ENCODE measurements at regions not wholly inside any gene's neighbourhood (a gene's known extent, or its start where the extent isn't known, plus 50 kb on each side); places are given as distances from the start of the nearest gene placed in this dataset.

- DNase-seq, result peak; percentile 96 to 98
These were observed 129.9 kb downstream of the HFE start for GRCh38 chr6:26216886-26217713.

- DNase-seq, result peak; percentile 39 to 62
These were observed 130.5 kb downstream of the HFE start for GRCh38 chr6:26217714-26218075.

- no peak for DNase-seq
These were observed 131.6 kb downstream of the HFE start for GRCh38 chr6:26218824-26219223.

- DNase-seq, result no peak
These were observed 133.1 kb downstream of the HFE start for GRCh38 chr6:26220145-26220970.

GRCh38 chr6:26221186-26221585, 134.0 kb downstream of the HFE start:
- no peak for DNase-seq

- no peak for DNase-seq
These were observed 135.3 kb downstream of the HFE start for GRCh38 chr6:26222571-26222970.

GRCh38 chr6:26223228-26223627, 136.0 kb downstream of the HFE start:
- DNase-seq, result peak in 1 of 2 experiments; percentile 54

- DNase-seq, result peak; percentile 88 to 93
These were observed 136.7 kb downstream of the HFE start for GRCh38 chr6:26223650-26224546.

- no peak for DNase-seq
These were observed 137.3 kb downstream of the HFE start for GRCh38 chr6:26224547-26224912.

GRCh38 chr6:26224940-26225847, 138.0 kb downstream of the HFE start:
- no peak for DNase-seq

- no peak for DNase-seq
These were observed 138.8 kb downstream of the HFE start for GRCh38 chr6:26225848-26226578.

- no peak for DNase-seq
These were observed 138.4 kb upstream of the BTN3A2 start for GRCh38 chr6:26226579-26226967.

GRCh38 chr6:26230351-26230750, 134.6 kb upstream of the BTN3A2 start:
- DNase-seq, result no peak

- DNase-seq, result no peak
These were observed 133.9 kb upstream of the BTN3A2 start for GRCh38 chr6:26231006-26231587.

- no peak for DNase-seq
These were observed 132.6 kb upstream of the BTN3A2 start for GRCh38 chr6:26232306-26232939.

- peak in 1 of 2 experiments; percentile 34 for DNase-seq
These were observed 131.9 kb upstream of the BTN3A2 start for GRCh38 chr6:26232940-26233648.

GRCh38 chr6:26233649-26234420, 131.2 kb upstream of the BTN3A2 start:
- DNase-seq, result peak in 1 of 2 experiments; percentile 40

GRCh38 chr6:26234421-26235301, 130.3 kb upstream of the BTN3A2 start:
- DNase-seq, result peak; percentile 56 to 63

All from SHP77 (cell line).